SK-N-SH treated with all-trans-retinoic acid at 6 μM for 48 hours (cell line): ENCODE measurements at regions not wholly inside any gene's neighbourhood (a gene's known extent, or its start where the extent isn't known, plus 50 kb on each side); places are given as distances from the start of the nearest gene placed in this dataset.

ENCODE experiments used
- BACH2 ChIP-seq: fragments of 250-450 bp; sonication (Bioruptor Pico); IDR thresholded peaks from 2 replicates; pipeline ENCODE4 v1.9.0; 2021; ENCODE audit warnings: mild to moderate bottlenecking, borderline replicate concordance
- CREB5 ChIP-seq: fragments of 250-450 bp; sonication (Bioruptor Pico); IDR thresholded peaks from 2 replicates; pipeline ENCODE4 v1.5.1; 2020; ENCODE audit warnings: low read depth, mild to moderate bottlenecking, moderate library complexity
- ISL1 ChIP-seq: fragments of 250-450 bp; sonication (Bioruptor Pico); IDR thresholded peaks from 2 replicates; pipeline ENCODE4 v2.1.2; 2022; ENCODE audit warnings: mild to moderate bottlenecking, moderate library complexity
- TOX ChIP-seq: fragments of 250-450 bp; sonication (Bioruptor Pico); IDR thresholded peaks from 2 replicates; pipeline ENCODE4 v1.8.0; 2021; ENCODE audit warnings: mild to moderate bottlenecking, moderate library complexity, borderline replicate concordance
- ZFP30 ChIP-seq: fragments of 450-650 bp; formaldehyde crosslinking; IDR thresholded peaks from 2 replicates; pipeline ENCODE4 v1.5.0; 2022; ENCODE audit warnings: mild to moderate bottlenecking, moderate library complexity
- ZNF565 ChIP-seq: fragments of 450-650 bp; formaldehyde crosslinking; conservative IDR thresholded peaks from 2 replicates; pipeline ENCODE4 v1.5.0; 2020; ENCODE audit warnings: low read depth, mild to moderate bottlenecking, moderate library complexity

- TF ChIP-seq CREB5 (no peak), ZNF565 (no peak), TOX (CRISPR knock-in tag) (no peak), ISL1 (CRISPR knock-in tag) (no peak), ZFP30 (CRISPR knock-in tag) (no peak), BACH2 (CRISPR knock-in tag) (no peak)
Observed at GRCh38 chr12:58502841-58503240, 417.5 kb downstream of the LRIG3 start.
